H9 (cell line): ENCODE measurements at regions not wholly inside any gene's neighbourhood (a gene's known extent, or its start where the extent isn't known, plus 50 kb on each side); places are given as distances from the start of the nearest gene placed in this dataset.

Experiments
- DNase-seq: peaks from one replicate; pipeline ENCODE4 v3.0.0-alpha.2; 2017
- H2AFZ ChIP-seq: one replicate; pipeline ENCODE4 v1.6.1; 2013; ENCODE audit warnings: mild to moderate bottlenecking, low read length, control low read depth, moderate library complexity
- H2AK5ac ChIP-seq: 2 replicates; pipeline ENCODE4 v1.6.1; 2013; ENCODE audit warnings: low read length, control low read depth, mixed read lengths; ENCODE audit not compliant: insufficient read length
- H2BK120ac ChIP-seq: one replicate; pipeline ENCODE4 v1.6.1; 2013; ENCODE audit warnings: low read depth, mild to moderate bottlenecking, low read length, control low read depth, inconsistent platforms; ENCODE audit not compliant: poor library complexity, severe bottlenecking
- H2BK12ac ChIP-seq: 2 replicates; pipeline ENCODE4 v1.6.1; 2013; ENCODE audit warnings: low read length, control low read depth, mixed read lengths, low read depth; ENCODE audit not compliant: insufficient read length
- H2BK15ac ChIP-seq: 2 replicates; pipeline ENCODE4 v1.6.1; 2013; ENCODE audit warnings: low read depth, low read length, control low read depth
- H2BK20ac ChIP-seq: one replicate; pipeline ENCODE4 v1.6.1; 2013; ENCODE audit warnings: low read depth, mild to moderate bottlenecking, low read length, control low read depth, inconsistent platforms; ENCODE audit not compliant: poor library complexity, severe bottlenecking
- H2BK5ac ChIP-seq: 2 replicates; pipeline ENCODE4 v1.6.1; 2013; ENCODE audit warnings: low read length, control low read depth, mixed read lengths; ENCODE audit not compliant: insufficient read length
- H3K14ac ChIP-seq: 2 replicates; pipeline ENCODE4 v1.6.1; 2013; ENCODE audit warnings: low read length, control low read depth; ENCODE audit not compliant: insufficient read depth
- H3K18ac ChIP-seq: 2 replicates; pipeline ENCODE4 v1.6.1; 2013; ENCODE audit warnings: low read depth, mild to moderate bottlenecking, mixed read lengths, low read length, control low read depth; ENCODE audit not compliant: insufficient read length
- H3K23ac ChIP-seq: 2 replicates; pipeline ENCODE4 v1.6.1; 2013; ENCODE audit warnings: low read length, control low read depth, mixed read lengths, low read depth; ENCODE audit not compliant: insufficient read length
- H3K23me2 ChIP-seq: 2 replicates; pipeline ENCODE4 v1.6.1; 2013; ENCODE audit warnings: low read depth, mild to moderate bottlenecking, mixed read lengths, low read length, control low read depth; ENCODE audit not compliant: insufficient read length, poor library complexity, severe bottlenecking
- H3K27ac ChIP-seq: 2 replicates; pipeline ENCODE4 v1.5.1; 2013; ENCODE audit warnings: low read length, control low read depth, mixed read lengths, low read depth; ENCODE audit not compliant: insufficient read length
- H3K27me3 ChIP-seq: 2 replicates; pipeline ENCODE4 v1.6.1; 2013; ENCODE audit warnings: low read length, control low read depth, inconsistent platforms; ENCODE audit not compliant: insufficient read depth
- H3K4ac ChIP-seq: 2 replicates; pipeline ENCODE4 v1.6.1; 2013; ENCODE audit warnings: low read depth, mild to moderate bottlenecking, control low read depth, inconsistent platforms, low read length, moderate library complexity
- H3K4me1 ChIP-seq: 2 replicates; pipeline ENCODE4 v1.6.1; 2013; ENCODE audit warnings: low read length, control low read depth, inconsistent platforms; ENCODE audit not compliant: insufficient read depth
- H3K4me2 ChIP-seq: 2 replicates; pipeline ENCODE4 v1.6.1; 2013; ENCODE audit warnings: low read length, control low read depth, mixed read lengths; ENCODE audit not compliant: insufficient read length, insufficient read depth
- H3K56ac ChIP-seq: 2 replicates; pipeline ENCODE4 v1.6.1; 2013; ENCODE audit warnings: low read depth, mild to moderate bottlenecking, mixed read lengths, low read length, control low read depth; ENCODE audit not compliant: insufficient read length
- H3K79me1 ChIP-seq: 2 replicates; pipeline ENCODE4 v1.6.1; 2013; ENCODE audit warnings: low read depth, mild to moderate bottlenecking, moderate library complexity, low read length, control low read depth, inconsistent platforms; ENCODE audit not compliant: insufficient read depth, poor library complexity, severe bottlenecking
- H3K79me2 ChIP-seq: 2 replicates; pipeline ENCODE4 v1.6.1; 2013; ENCODE audit warnings: low read length, control low read depth, inconsistent platforms; ENCODE audit not compliant: insufficient read depth
- H3K9ac ChIP-seq: 2 replicates; pipeline ENCODE4 v1.6.1; 2013; ENCODE audit warnings: low read length, control low read depth, mixed read lengths; ENCODE audit not compliant: insufficient read length; ENCODE audit errors: extremely low read depth
- H3K9me3 ChIP-seq: one replicate; pipeline ENCODE4 v1.6.1; 2013; ENCODE audit warnings: low read depth, low read length, inconsistent platforms; ENCODE audit not compliant: control insufficient read depth
- H3T11ph ChIP-seq: one replicate; pipeline ENCODE4 v1.6.1; 2013; ENCODE audit warnings: mild to moderate bottlenecking, low read length, control low read depth, inconsistent platforms
- H4K20me1 ChIP-seq: one replicate; pipeline ENCODE4 v1.6.1; 2013; ENCODE audit not compliant: control insufficient read depth, insufficient read length, insufficient read depth
- H4K5ac ChIP-seq: 2 replicates; pipeline ENCODE4 v1.6.1; 2013; ENCODE audit warnings: low read depth, mild to moderate bottlenecking, mixed read lengths, low read length, control low read depth; ENCODE audit not compliant: insufficient read length
- H4K8ac ChIP-seq: replicated peaks from 2 replicates; pipeline ENCODE4 v1.6.1; 2013; ENCODE audit warnings: low read length, control low read depth, mixed read lengths, low read depth; ENCODE audit not compliant: insufficient read length
- H4K91ac ChIP-seq: 2 replicates; pipeline ENCODE4 v1.6.1; 2013; ENCODE audit warnings: low read depth, mild to moderate bottlenecking, moderate library complexity, mixed read lengths, low read length, control low read depth; ENCODE audit not compliant: insufficient read length
- H3K27ac Mint-ChIP-seq, 3 experiments: 2 replicates in 2 of 3; 3 replicates in 1 of 3; pipeline ENCODE4 v1.8.0; 2020 to 2021; ENCODE audit warnings: mixed read lengths in 3 of 3, mild to moderate bottlenecking in 1 of 3, moderate library complexity in 1 of 3
- H3K27me3 Mint-ChIP-seq: 2 replicates; pipeline ENCODE4 v1.8.0; 2021; ENCODE audit warnings: low read depth, mild to moderate bottlenecking, moderate library complexity, mixed read lengths
- H3K36me3 Mint-ChIP-seq, 3 experiments: 2 replicates in 2 of 3; 3 replicates in 1 of 3; pipeline ENCODE4 v1.8.0; 2020 to 2021; ENCODE audit warnings: low read depth in 3 of 3, mixed read lengths in 3 of 3; ENCODE audit not compliant: insufficient read depth in 1 of 3
- H3K4me1 Mint-ChIP-seq, 2 experiments: 2 replicates each; pipeline ENCODE4 v1.8.0; 2020; ENCODE audit warnings: mixed read lengths in 2 of 2
- H3K4me3 Mint-ChIP-seq, 2 experiments: 2 replicates in 1 of 2; 3 replicates in 1 of 2; pipeline ENCODE4 v1.8.0; 2020 to 2021; ENCODE audit warnings: mild to moderate bottlenecking in 2 of 2, mixed read lengths in 2 of 2, moderate library complexity in 1 of 2
- H3K9me3 Mint-ChIP-seq, 2 experiments: 2 replicates in 1 of 2; 3 replicates in 1 of 2; pipeline ENCODE4 v1.8.0; 2020; ENCODE audit warnings: mild to moderate bottlenecking in 2 of 2, mixed read lengths in 2 of 2, moderate library complexity in 1 of 2
- WGBS: extraction: QIAGEN DNeasy Blood & Tissue Kit; methylation state at CpG from one replicate; pipeline ENCODE4 v1.1.7; 2013; ENCODE audit warnings: missing lambda C conversion rate, low lambda C conversion rate, mixed read lengths; ENCODE audit not compliant: insufficient read length; ENCODE audit errors: extremely low coverage; 5-methylcytosine and 5-hydroxymethylcytosine counted together
- TF ChIP-seq, protein P1 (sequence below): fragments of 200-600 bp; sonication (generic); conservative IDR thresholded peaks from 3 replicates; pipeline ENCODE4 v1.8.0; 2021; ENCODE audit warnings: antibody characterized with exemption, mild to moderate bottlenecking

DNA sequence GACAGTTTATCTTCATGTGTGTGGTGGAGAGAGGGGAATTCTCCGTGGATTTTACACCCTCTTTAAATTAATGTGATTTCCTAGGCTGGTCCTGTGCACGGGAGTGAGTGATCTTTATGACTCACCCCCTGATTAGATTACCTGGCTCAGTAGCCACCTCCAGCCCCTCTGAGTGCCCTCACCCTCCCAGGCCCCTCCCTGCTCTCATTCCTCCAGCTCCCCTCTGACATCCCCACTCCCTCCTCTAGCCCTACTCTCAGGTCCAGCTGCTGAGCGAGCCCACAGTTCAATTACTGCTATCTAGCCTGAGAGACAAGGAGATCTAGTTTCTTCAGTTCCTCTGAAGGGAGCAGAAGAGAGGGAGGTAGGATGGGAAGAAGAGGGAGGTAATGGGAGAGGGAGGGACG, 61.8 kb upstream of the ARAP3 start:
- TF ChIP-seq, protein P1, sequence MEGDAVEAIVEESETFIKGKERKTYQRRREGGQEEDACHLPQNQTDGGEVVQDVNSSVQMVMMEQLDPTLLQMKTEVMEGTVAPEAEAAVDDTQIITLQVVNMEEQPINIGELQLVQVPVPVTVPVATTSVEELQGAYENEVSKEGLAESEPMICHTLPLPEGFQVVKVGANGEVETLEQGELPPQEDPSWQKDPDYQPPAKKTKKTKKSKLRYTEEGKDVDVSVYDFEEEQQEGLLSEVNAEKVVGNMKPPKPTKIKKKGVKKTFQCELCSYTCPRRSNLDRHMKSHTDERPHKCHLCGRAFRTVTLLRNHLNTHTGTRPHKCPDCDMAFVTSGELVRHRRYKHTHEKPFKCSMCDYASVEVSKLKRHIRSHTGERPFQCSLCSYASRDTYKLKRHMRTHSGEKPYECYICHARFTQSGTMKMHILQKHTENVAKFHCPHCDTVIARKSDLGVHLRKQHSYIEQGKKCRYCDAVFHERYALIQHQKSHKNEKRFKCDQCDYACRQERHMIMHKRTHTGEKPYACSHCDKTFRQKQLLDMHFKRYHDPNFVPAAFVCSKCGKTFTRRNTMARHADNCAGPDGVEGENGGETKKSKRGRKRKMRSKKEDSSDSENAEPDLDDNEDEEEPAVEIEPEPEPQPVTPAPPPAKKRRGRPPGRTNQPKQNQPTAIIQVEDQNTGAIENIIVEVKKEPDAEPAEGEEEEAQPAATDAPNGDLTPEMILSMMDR = no peak

More for the DNA sequence above, 61.8 kb upstream of the ARAP3 start:
- Histone ChIP-seq H2BK20ac (no peak overlapping the region), H4K8ac (no peak overlapping the region), H4K5ac (no peak overlapping the region), H2BK12ac (no peak overlapping the region), H3K56ac (no peak overlapping the region), H3K9ac (no peak overlapping the region), H3K23me2 (no peaks in the 10 kb centered on the region), H3T11ph (no peak overlapping the region), H3K79me1 (no peaks in the 10 kb centered on the region), H2AFZ (no peak overlapping the region), H4K20me1 (no peaks in the 10 kb centered on the region), H3K4ac (no peak overlapping the region), H3K18ac (no peak overlapping the region), H2AK5ac (no peak overlapping the region), H3K23ac (no peak overlapping the region), H4K91ac (no peak overlapping the region), H3K14ac (no peak overlapping the region), H3K79me2 (no peaks in the 10 kb centered on the region), H2BK120ac (no peak overlapping the region), H3K27me3 (no peaks in the 10 kb centered on the region), H2BK5ac (no peak overlapping the region), H2BK15ac (no peak overlapping the region), H3K27ac (no peak overlapping the region), H3K9me3 (no peaks in the 10 kb centered on the region), H3K4me1 (no peaks in the 10 kb centered on the region), H3K4me2 (no peak overlapping the region)
- H3K4me1 Mint-ChIP-seq = peaks cover 19 to 38% of the 10 kb centered on the region in 2 experiments
- no peaks in the 10 kb centered on the region; a peak in 2 of 5 replicates for H3K9me3 Mint-ChIP-seq
- H3K4me3 Mint-ChIP-seq = no peak overlapping the region
- no peak overlapping the region for H3K27ac Mint-ChIP-seq
- WGBS = no CpG with 5 or more reads among the region's 4 CpGs
- H3K36me3 Mint-ChIP-seq = no peaks in the 10 kb centered on the region
- peaks cover 20% of the 10 kb centered on the region for H3K27me3 Mint-ChIP-seq
- DNase-seq = no peak
